NCI-H460 (cell line): ENCODE measurements at regions not wholly inside any gene's neighbourhood (a gene's known extent, or its start where the extent isn't known, plus 50 kb on each side); places are given as distances from the start of the nearest gene placed in this dataset.
"Not testable (repeated sequence)": the region's sequence is repeated elsewhere in the genome, so short reads cannot be mapped to it uniquely, and the experiment has no call there.

Source experiments
- DNase-seq: peaks from one replicate; pipeline ENCODE4 v3.0.0-alpha.2; 2016; ENCODE audit warnings: low read depth; ENCODE audit errors: extremely low read depth

DNA sequence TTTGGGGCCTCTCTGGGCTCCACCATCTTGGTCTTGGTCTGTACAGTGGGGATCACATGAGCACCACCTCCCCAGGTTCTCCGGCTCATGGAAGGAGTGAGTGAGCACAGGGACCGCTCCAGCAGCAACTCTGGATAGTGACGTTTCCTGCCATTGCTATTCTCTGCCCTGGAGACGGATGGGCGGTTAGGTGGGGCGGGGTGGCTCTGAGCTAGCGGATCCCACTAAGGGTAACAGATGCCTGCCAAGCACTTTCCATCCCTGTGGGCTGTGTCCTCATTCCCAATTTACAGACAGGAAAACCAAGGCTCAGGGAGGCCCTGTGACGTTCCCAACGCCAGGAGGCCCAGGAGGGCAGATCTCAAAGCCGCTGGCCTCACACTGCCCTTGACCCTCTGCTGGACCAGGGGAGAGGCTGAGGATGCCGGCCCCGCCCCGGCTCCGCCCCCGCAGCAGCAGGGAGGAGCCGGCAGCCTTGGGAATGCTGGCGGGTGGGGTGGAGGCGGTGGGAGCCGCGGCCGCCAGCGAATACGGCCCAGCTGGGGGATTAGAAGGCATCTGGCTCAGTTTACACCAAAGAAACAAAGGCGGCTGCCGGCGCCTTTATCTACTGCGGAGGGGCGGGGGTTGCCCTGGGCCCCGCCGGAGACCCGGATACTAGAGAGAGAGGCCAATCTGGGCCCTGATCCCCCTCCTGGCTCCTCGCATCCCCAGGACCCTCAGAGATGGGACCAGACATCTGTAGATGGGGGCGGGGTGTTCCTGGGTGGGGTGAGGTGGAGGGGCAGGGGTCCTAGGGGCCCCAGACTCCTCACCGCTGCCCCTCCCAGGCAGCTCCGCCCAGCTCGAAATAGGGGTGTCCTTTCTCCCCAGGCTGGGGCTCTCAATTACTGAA is 122.3 kb upstream of the CIBAR2 start:
- DNase-seq: no peak

DNA sequence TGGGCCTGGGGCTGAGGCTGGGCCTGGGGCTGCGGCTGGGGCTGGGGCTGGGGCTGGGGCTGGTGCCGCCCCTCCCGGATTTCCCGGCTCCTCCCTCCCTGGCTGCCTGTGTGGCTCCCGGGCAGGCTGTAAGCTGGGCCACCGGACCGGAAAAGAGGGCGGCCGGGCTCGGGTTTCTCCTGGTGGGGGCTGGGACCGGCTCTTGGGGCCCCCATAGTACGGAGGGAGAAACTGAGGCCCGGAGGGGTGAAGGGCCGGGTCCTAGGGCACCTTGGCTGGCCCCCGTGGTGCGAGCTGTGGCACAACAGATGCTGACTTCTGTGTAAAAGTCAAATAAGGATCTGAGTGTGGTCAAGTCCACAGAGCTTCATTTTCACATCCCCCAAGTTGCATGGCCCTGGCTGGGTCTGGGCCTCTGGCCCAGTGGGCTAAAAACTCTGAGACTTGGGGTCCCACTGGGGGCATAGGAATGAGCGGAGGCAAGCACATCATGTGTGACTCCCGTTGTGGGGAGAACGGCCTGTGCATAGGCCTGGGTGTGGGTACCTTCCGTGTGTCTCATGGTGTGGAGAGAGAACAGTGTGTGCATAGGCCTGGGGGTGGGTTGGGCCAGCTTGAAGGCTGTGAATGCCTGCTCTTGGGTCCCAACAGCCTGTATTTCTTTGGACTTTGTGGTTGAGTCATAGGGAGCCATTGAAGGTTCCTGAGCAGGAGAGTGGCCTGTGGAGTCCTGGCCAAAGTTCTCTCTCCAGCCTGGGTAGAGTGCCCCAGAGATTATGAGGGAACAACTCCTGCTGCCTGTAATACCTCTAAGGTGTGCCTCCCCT is 123.9 kb upstream of the CIBAR2 start:
- no peak for DNase-seq

- no peak for DNase-seq
Measured at GRCh38 chr16:85236818-85237150, 124.5 kb upstream of the CIBAR2 start.

DNA sequence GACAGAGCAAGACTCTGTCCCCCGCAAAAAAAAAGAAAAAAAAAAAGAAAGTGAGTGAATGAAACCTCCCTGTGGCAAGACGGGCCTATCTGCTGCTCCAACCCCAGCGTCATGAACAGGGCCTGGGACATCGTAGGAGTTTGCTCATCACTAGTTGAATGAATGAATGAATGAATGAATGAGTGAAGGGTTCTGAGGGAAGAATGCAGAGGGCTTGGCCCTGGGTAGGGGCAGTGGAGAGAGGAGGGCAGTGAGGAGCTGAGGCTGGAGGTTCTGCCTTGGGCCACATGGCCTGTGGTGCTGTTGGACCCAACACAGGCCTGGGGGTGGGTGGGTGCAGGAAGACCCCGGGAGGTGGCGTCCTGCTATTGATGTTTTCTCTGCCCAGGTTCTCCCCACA is 125.5 kb upstream of the CIBAR2 start:
- DNase-seq: no peak

DNA sequence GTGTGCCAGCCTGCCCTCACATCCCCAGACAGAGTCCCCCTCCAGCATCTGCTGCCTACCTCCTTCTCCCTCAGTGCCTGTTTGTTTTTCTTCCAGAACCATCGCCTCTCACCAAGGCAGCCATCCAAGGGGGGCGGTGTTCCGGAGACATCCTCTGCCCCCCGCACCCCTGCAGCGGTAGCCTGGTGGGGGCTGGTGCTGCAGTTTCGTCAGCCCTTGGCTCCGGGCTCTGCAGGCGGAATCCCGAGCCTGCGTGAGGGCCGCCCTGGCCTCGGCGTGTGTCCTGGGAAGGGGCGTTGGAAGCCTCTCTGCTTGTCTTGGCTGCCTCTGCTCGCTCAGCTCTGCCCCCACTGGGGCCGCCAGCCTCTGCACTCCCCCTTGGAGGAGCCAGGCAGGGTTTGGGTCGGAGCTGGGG is 126.0 kb upstream of the CIBAR2 start:
- no peak for DNase-seq

DNA sequence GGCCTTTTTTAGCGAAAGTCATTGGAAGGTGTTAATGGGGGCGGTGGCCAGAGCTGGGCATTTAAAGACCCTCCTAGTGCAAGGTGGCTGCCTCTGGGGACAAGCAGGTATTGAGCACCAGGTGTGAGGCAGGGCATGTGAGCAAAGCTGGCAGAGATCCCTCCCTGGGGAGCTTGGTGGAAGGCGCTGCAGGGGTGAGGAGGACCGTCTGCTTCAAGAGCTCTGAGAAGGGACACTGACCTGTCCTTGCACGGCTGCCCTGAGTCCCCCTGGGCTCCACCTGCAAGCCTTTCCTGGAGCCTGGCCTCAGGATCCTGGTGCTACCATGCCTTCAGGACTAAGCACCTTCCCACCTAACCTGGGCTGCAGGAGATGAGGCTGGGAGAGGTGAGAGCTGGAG is 127.0 kb upstream of the CIBAR2 start:
- DNase-seq: no peak

DNA sequence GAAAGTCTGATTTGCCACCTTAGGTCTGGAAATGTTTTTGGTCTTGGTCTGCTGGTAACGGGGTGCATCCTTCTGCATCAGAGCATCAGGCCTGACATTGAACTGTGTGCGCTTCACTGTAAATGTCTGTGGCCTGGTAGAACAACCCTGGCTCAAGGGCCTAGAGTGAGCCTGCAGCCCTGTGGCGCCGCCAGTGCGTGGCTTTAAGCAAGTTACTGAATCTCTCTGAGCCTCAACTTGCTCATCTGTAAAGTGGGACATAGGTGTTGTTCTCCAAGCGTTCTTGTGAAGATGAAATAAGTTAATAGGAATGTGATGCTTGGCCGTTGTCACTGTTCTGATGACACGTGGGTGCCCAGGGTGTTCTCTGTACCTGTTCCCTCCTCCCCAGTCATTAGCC is 127.6 kb upstream of the CIBAR2 start:
- no peak for DNase-seq

DNA sequence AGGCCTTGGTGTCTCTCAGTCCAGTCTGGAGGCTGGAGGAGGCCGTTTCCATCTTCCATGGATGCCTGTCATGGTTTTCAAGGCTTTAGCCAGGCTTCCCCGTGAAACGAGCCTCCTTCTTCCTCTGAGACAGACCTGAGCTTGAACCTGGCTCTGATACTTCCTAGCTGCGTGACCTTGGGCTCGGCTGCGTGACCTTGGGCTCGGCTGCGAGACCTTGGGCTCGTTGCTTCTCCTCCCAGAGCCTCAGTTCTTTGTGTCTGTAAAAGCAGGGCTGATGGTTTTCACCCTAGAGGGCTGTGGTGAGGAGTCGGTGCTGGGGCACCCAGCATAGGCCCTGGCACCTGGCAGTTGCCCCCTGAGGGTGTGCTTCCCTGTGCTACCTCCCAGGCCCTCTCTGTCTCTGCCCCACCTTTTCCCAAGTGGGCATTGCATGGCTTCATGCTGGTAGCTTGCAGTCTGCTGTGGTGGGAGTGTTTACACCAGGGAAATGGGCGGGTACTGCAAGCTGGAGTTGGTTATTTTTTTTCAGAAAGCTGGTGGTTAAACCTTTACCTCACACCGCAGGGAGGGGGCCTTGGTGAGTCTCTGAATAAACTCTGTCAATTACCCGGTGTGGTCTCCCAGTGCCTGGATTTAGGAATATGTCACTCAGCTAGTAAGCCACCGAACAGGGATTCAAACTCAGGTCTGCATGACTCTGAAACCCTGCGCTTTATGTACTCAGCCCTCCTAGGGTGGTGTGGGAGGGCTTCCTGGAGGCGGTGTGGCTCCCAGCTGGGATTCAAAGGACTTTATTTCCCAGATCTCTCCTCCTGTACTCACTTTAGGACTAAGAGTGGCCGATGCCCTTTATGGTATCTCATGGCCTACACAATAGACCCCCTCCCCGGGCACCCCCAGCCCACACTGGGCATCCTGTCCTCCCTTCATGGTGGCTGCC is 129.0 kb upstream of the CIBAR2 start:
- no peak for DNase-seq

GRCh38 chr16:85242140-85242539 is 129.9 kb upstream of the CIBAR2 start:
- no peak for DNase-seq

- no peak for DNase-seq
Measured at GRCh38 chr16:85243308-85243707, 131.0 kb upstream of the CIBAR2 start.

DNA sequence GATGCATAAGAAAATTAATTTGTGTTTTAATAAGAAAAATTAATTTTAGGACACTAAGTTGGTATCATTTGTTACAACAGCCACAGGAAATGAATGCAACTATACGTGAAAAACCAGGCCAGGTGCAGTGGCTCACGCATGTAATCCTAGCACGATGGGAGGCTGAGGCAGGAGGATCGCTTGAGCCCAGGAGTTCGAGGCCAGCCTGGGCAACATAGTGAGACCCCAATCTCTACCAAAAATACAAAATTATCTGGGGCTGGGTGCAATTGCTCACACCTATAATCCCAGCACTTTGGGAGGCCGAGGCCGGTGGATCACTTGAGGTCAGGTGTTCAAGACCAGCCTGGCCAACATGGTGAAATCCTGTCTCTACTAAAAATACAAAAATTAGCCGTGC is 132.2 kb upstream of the CIBAR2 start:
- not testable (repeated sequence) for DNase-seq

DNA sequence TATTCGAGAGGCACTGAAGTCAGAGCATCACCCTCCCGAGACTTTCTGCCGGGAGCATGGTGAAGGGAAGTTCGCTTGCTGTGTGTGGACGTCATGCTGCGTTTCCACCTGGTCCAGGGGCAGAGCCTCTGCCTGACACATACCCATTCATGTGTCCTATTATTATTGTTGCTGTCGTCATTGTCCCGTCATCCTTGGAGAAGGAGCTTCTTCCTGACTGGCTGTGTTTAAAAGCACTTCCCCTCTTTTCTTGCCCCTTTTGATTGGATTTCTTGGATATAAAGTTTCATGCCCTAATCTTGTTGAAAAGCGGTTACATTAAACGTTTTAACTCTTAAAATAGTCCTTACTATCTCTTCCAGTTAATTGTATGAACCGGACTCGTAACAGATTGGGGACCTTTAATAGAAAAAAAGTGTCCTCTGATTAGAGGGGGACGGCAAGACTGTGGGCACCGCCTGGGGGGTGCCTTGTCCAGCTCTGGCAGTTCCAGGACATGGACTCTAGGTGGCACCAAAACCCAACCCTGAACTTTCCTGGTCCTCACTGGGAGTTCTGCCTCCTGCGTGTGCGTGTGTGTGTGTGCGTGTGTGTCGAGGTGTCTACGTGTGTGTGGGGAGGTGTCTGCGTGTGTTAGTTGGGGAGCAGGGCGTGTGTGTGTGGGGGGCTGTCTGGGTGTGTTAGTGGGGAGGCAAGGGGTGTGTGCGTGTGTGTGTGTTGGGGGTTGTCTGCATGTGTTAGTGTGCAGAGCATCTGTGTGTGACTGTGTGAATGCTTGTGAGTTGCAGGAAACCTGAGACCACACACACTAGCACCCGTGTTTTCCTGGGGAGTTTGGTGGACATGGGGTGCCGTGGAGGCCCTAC is 133.3 kb upstream of the CIBAR2 start:
- peak; percentile 41 for DNase-seq

DNA sequence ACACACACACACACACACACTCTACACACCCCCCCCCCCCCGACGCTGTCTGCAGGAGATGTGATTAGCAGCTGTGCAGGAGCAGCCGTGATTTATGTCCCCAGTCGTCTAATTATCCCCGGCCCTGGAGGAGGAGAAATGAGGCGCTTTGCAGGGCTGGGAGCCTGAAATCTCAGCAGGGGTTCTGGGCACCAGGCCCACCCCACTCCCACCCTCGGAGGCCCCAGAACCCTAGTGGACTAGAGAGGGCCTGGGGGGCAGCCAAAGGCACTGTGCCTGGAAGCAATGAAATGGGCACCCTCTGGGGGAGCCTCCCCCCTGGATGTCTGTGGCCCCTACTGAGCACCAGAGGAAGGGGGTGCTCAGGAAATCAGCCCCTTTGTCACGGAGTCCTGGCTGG is 134.2 kb upstream of the CIBAR2 start:
- DNase-seq: no peak

- DNase-seq: no peak
Measured at GRCh38 chr16:85246973-85247372, 134.7 kb upstream of the CIBAR2 start.

GRCh38 chr16:85248342-85248741 is 136.1 kb upstream of the CIBAR2 start:
- no peak for DNase-seq

DNA sequence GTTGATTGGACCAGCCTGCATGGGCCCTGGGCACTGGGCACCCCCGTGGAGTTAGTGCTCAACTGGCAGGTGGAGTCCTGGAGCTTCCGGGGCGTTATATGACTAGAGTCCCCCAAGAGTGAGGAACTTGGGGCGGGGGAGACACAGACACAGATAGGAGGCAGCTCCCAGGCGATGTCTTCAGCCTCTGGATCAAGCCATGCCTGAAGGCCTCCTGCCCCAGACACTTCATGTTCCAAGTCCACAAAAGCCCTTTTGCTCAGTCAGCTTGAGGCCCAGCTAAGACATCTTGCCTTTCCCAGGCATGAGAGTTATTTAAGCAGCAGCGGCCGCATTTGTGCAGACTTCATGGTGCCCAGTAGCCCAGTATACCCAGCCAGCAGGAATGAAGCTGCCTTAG is 136.6 kb upstream of the CIBAR2 start:
- DNase-seq: no peak

DNA sequence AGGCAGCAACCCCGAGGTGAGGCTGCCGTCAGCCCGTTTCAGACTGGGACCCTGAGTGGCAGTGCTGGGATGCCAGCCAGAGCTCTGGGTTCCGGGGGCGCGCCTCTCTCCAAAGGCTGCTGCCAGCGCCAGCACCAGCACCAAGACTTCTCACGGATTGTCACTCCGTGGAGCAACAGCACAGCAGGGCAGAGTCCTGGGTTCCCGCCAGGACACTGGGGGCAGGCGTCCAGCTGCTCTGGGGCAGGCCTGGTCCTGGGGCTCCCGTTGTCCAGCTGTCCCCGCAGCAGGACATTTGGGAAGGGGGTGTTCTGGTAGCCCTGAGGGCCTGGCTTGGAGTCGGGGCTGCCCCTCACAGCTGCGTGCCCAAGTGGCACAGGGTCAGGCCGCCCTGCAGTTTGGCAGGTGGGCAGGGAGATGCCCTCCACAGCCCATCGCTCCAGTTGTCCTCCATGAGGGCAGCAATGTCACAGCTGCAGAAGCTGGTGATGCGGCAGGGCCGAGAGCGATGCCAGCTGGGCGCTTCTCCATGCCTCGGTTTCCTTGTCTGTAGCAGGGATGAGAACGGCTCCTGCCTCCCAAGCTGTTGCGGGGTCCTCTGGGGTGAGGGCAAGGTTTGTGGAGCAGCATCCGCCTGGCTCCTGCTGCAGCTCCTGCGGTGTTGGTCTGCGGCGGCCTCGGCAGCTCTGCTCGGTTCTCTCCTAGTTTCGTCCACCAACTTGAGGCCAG is 137.3 kb upstream of the CIBAR2 start:
- DNase-seq: no peak

DNA sequence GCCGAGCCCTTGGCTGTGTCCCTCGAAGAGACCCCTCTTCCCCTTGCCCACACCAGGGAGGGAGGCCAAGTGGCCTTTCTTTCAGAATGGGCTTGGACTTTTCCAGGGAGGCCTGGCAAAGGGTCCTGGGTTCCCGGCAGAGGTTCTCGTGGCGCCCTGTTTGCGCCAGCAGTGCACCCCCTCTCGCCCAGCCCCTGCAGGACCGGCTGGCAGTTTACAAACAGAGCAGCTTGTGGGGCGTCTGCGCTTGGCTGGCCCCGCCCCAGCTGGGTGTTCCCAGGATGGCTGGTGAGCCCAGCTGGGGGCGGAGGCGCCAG is 137.8 kb upstream of the CIBAR2 start:
- DNase-seq: no peak

- DNase-seq: no peak
Measured at GRCh38 chr16:85250609-85251223, 138.4 kb upstream of the CIBAR2 start.
